Brain microvascular endothelial cell (primary cell): ENCODE measurements at regions not wholly inside any gene's neighbourhood (a gene's known extent, or its start where the extent isn't known, plus 50 kb on each side); places are given as distances from the start of the nearest gene placed in this dataset.
A peak's percentile ranks its signal among the peaks of the same experiment; 100 is the strongest.

ENCODE experiments used
- DNase-seq: peaks from one replicate; pipeline ENCODE4 v3.0.0-alpha.2; 2020
- H3K27ac ChIP-seq: fragments of 250-450 bp; sonication (Bioruptor Pico); 2 replicates; pipeline ENCODE4 v1.5.1; 2020; ENCODE audit warnings: mild to moderate bottlenecking, moderate library complexity
- H3K27me3 ChIP-seq: fragments of 250-450 bp; sonication (Bioruptor Pico); replicated peaks from 2 replicates; pipeline ENCODE4 v1.5.1; 2020; ENCODE audit warnings: mild to moderate bottlenecking
- H3K36me3 ChIP-seq: fragments of 250-450 bp; sonication (Bioruptor Pico); replicated peaks from 2 replicates; pipeline ENCODE4 v1.5.1; 2020; ENCODE audit warnings: mild to moderate bottlenecking
- H3K4me3 ChIP-seq: 2 replicates; pipeline ENCODE4 v1.5.1; 2011; ENCODE audit warnings: low read depth, mild to moderate bottlenecking, control low read depth, low read length, moderate library complexity
- CTCF ChIP-seq: IDR thresholded peaks from 2 replicates; pipeline ENCODE4 v1.5.1; 2011; ENCODE audit warnings: low read depth, mild to moderate bottlenecking, moderate library complexity, low read length, control low read depth, inconsistent platforms; ENCODE audit errors: missing control alignments
- in situ Hi-C: cut with HindIII; loops from 2 replicates; pipeline ENCODE4 v1.10.0; 2017; ENCODE audit warnings: low sequenced_read_pairs, low pct_ligation_motif_present

- H3K36me3 ChIP-seq = no peaks in the 10 kb centered on the region
- in situ Hi-C loops = no loop called here
- TF ChIP-seq CTCF = no peak
- H3K27me3 ChIP-seq = no peaks in the 10 kb centered on the region
- no peak for DNase-seq
- H3K27ac ChIP-seq = no peak overlapping the region
- no peak overlapping the region for H3K4me3 ChIP-seq
Measured at GRCh38 chr2:228540976-228541375, 359.5 kb upstream of the SPHKAP start.

DNA sequence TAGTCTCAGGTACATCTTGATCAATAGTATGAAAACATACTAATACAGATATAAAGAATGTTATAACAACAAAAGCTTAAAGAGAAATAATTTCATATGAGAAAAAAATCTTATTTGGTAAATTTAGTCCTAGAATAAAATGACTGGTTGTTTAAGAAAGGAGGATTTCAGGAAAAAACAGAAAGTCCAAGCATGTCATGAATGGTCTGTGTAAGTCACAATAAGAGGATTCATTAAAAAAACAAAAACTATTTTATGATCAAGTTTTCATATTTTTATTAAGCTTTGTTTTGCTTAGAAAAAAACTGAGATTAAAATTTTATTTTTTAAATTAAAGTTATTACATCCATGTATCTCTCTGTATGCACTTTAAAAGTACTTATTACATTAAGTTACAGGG lies 353.9 kb upstream of the SPHKAP start:
- Histone ChIP-seq H3K4me3 (no peak overlapping the region), H3K27ac (no peak overlapping the region), H3K36me3 (no peaks in the 10 kb centered on the region), H3K27me3 (no peaks in the 10 kb centered on the region)
- no peak for DNase-seq
- in situ Hi-C loops = no loop called here
- TF ChIP-seq CTCF = no peak

DNA sequence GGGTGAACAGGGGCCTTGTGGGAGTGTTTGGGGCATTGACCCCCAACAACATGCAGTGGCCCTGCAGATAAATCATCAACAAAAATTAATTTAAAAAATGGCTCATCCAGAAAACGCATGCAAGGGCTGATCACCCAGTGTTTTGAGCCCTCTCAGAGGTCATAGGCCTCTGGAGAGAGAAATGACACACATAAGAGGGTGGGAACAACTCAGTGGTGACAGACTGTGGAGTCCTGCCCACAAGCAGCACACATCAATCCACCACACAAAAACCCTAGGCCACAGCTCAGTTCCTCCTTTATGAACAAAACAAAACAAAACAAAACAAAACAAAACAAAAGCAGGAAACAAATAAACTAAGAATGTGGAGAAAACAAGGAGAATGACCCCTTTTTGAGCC lies 351.7 kb upstream of the SPHKAP start:
- DNase-seq = no peak
- H3K4me3 ChIP-seq = no peak overlapping the region
- in situ Hi-C loops = no loop called here
- no peaks in the 10 kb centered on the region for H3K36me3 ChIP-seq
- TF ChIP-seq CTCF = no peak
- H3K27ac ChIP-seq = no peak overlapping the region
- no peaks in the 10 kb centered on the region for H3K27me3 ChIP-seq

DNA sequence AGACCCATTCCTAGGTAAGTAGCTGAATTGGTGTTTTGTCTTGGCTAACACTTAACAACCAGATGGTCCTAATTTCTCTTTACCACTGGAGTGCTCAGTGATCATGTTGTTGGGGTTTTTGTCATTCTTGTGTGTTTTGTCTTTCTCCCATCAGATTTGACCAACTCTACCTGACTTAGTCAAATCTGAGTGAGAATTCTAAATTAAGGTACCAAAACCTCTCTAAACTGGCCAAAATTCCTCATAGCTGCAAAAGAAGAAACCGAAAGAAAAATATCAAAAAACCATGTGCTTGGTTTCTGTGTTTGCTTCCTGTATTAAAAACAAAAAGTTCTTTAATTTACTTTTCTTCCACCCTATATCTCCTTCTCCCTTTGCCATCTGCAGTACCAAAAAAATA lies 350.7 kb upstream of the SPHKAP start:
- Histone ChIP-seq H3K27me3 (no peaks in the 10 kb centered on the region), H3K4me3 (no peak overlapping the region)

GRCh38 chr2:228527197-228527881 lies 345.9 kb upstream of the SPHKAP start:
- in situ Hi-C loops = no loop called here
- no peak for TF ChIP-seq CTCF
- Histone ChIP-seq H3K27me3 (no peaks in the 10 kb centered on the region), H3K4me3 (no peak overlapping the region), H3K36me3 (no peaks in the 10 kb centered on the region), H3K27ac (peak overlapping the region; percentile 40)
- peak; percentile 12 for DNase-seq

More for the DNA sequence above, 350.7 kb upstream of the SPHKAP start:
- Histone ChIP-seq H3K36me3 (no peaks in the 10 kb centered on the region), H3K27ac (no peak overlapping the region)
- in situ Hi-C loops = no loop called here
- DNase-seq = no peak
- TF ChIP-seq CTCF = no peak

GRCh38 chr2:228526687-228527086 lies 345.2 kb upstream of the SPHKAP start:
- no peak for TF ChIP-seq CTCF
- H3K27me3 ChIP-seq = no peaks in the 10 kb centered on the region
- H3K4me3 ChIP-seq = no peak overlapping the region
- no peaks in the 10 kb centered on the region for H3K36me3 ChIP-seq
- no peak overlapping the region for H3K27ac ChIP-seq
- no peak for DNase-seq
- in situ Hi-C loops = no loop called here
